HT1080 (cell line): ENCODE measurements at regions not wholly inside any gene's neighbourhood (a gene's known extent, or its start where the extent isn't known, plus 50 kb on each side); places are given as distances from the start of the nearest gene placed in this dataset.

Source experiments
- DNase-seq: peaks from one replicate; pipeline ENCODE4 v3.0.0-alpha.2; 2015; ENCODE audit warnings: low read depth

- DNase-seq, result no peak
Measured at GRCh38 chr1:235925016-235925415, 58.3 kb upstream of the LYST start.

- no peak for DNase-seq
Measured at GRCh38 chr1:235923466-235924021, 56.8 kb upstream of the LYST start.

GRCh38 chr1:235920596-235921375 lies 54.1 kb upstream of the LYST start:
- DNase-seq, result no peak

- peak; percentile 77 for DNase-seq
Measured at GRCh38 chr1:235919833-235920441, 53.2 kb upstream of the LYST start.

GRCh38 chr1:235919127-235919832 lies 52.6 kb upstream of the LYST start:
- DNase-seq, result no peak

GRCh38 chr1:235918465-235918864 lies 51.8 kb upstream of the LYST start:
- no peak for DNase-seq

- DNase-seq, result no peak
Measured at GRCh38 chr1:235918032-235918431, 51.3 kb upstream of the LYST start.

- peak; percentile 100 for DNase-seq
Measured at GRCh38 chr1:235917267-235917811, 50.6 kb upstream of the LYST start.
